ENCODE measurements at regions not wholly inside any gene's neighbourhood (a gene's known extent, or its start where the extent isn't known, plus 50 kb on each side); places are given as distances from the start of the nearest gene placed in this dataset.
"Not testable (repeated sequence)": the region's sequence is repeated elsewhere in the genome, so short reads cannot be mapped to it uniquely, and the experiment has no call there.

- ATAC-seq (no peak), DNase-seq (no peak)
- Mint-ChIP-seq H3K36me3 (ENCODE audit: low read depth) (no peaks in the 10 kb centered on the region), H3K27ac (no peak overlapping the region), H3K27me3 (no peaks in the 10 kb centered on the region), H3K4me3 (no peak overlapping the region), H3K9me3 (ENCODE audit: low read depth) (peaks cover 9% of the 10 kb centered on the region), H3K4me1 (no peaks in the 10 kb centered on the region)
- intact Hi-C loops (cut with DNase I, micrococcal nuclease), result no loop called here
- ChIA-PET POLR2A (no interaction called here), CTCF (no interaction called here)
Measured at GRCh38 chr2:117351396-117351795, 463.1 kb upstream of the DDX18 start.

- no peak for ATAC-seq
- no peaks in the 10 kb centered on the region for H3K36me3 Mint-ChIP-seq (ENCODE audit: low read depth)
- H3K27ac Mint-ChIP-seq, result no peak overlapping the region
- POLR2A ChIA-PET, result no interaction called here
- DNase-seq, result no peak
- CTCF ChIA-PET, result no interaction called here
- H3K4me3 Mint-ChIP-seq, result no peak overlapping the region
- peaks cover 9% of the 10 kb centered on the region for H3K9me3 Mint-ChIP-seq (ENCODE audit: low read depth)
- H3K4me1 Mint-ChIP-seq, result no peaks in the 10 kb centered on the region
- H3K27me3 Mint-ChIP-seq, result no peaks in the 10 kb centered on the region
- intact Hi-C loops (cut with DNase I, micrococcal nuclease), result no loop called here
Measured at GRCh38 chr2:117359266-117359914, 455.1 kb upstream of the DDX18 start.

GRCh38 chr2:117360586-117360985 lies 453.9 kb upstream of the DDX18 start:
- H3K4me3 Mint-ChIP-seq, result no peak overlapping the region
- no peak for DNase-seq
- H3K27ac Mint-ChIP-seq, result no peak overlapping the region

GRCh38 chr2:117378653-117379052 lies 435.8 kb upstream of the DDX18 start:
- Mint-ChIP-seq H3K36me3 (ENCODE audit: low read depth) (no peaks in the 10 kb centered on the region), H3K27ac (no peak overlapping the region), H3K4me1 (no peaks in the 10 kb centered on the region), H3K27me3 (no peaks in the 10 kb centered on the region), H3K4me3 (no peak overlapping the region), H3K9me3 (ENCODE audit: low read depth) (no peaks in the 10 kb centered on the region)
- CTCF ChIA-PET, result no interaction called here
- DNase-seq (no peak), ATAC-seq (no peak)
- POLR2A ChIA-PET, result no interaction called here
- intact Hi-C loops (cut with DNase I, micrococcal nuclease), result no loop called here

More at GRCh38 chr2:117360586-117360985, 453.9 kb upstream of the DDX18 start:
- POLR2A ChIA-PET, result no interaction called here
- intact Hi-C loops (cut with DNase I, micrococcal nuclease), result no loop called here
- Mint-ChIP-seq H3K36me3 (ENCODE audit: low read depth) (no peaks in the 10 kb centered on the region), H3K27me3 (no peaks in the 10 kb centered on the region), H3K4me1 (no peaks in the 10 kb centered on the region), H3K9me3 (ENCODE audit: low read depth) (peaks cover 12% of the 10 kb centered on the region)
- ATAC-seq, result no peak
- CTCF ChIA-PET, result no interaction called here

- intact Hi-C loops (cut with DNase I, micrococcal nuclease), result no loop called here
- Mint-ChIP-seq H3K4me1 (no peaks in the 10 kb centered on the region), H3K36me3 (ENCODE audit: low read depth) (no peaks in the 10 kb centered on the region), H3K4me3 (no peak overlapping the region), H3K27ac (no peak overlapping the region), H3K9me3 (ENCODE audit: low read depth) (no peaks in the 10 kb centered on the region), H3K27me3 (no peaks in the 10 kb centered on the region)
- ATAC-seq (no peak), DNase-seq (no peak)
- CTCF ChIA-PET, result interaction anchor here (1.9 kb wide), 1 partner anchor 11 kb away, joined by 7 read pairs; no protein-coding TSS in a partner anchor
- POLR2A ChIA-PET, result no interaction called here
Measured at GRCh38 chr2:117379928-117380327, 434.6 kb upstream of the DDX18 start.

GRCh38 chr2:117383997-117384396 lies 430.5 kb upstream of the DDX18 start:
- H3K27me3 Mint-ChIP-seq; H3K36me3 Mint-ChIP-seq (ENCODE audit: low read depth); H3K27ac Mint-ChIP-seq; POLR2A ChIA-PET; ATAC-seq; H3K9me3 Mint-ChIP-seq (ENCODE audit: low read depth); CTCF ChIA-PET; DNase-seq; H3K4me1 Mint-ChIP-seq; intact Hi-C loops (cut with DNase I, micrococcal nuclease); H3K4me3 Mint-ChIP-seq: not testable (repeated sequence)

GRCh38 chr2:117396161-117396560 lies 418.3 kb upstream of the DDX18 start:
- DNase-seq (no peak), ATAC-seq (no peak)
- Mint-ChIP-seq H3K9me3 (ENCODE audit: low read depth) (peaks cover 3% of the 10 kb centered on the region), H3K36me3 (ENCODE audit: low read depth) (no peaks in the 10 kb centered on the region), H3K27me3 (no peaks in the 10 kb centered on the region), H3K4me3 (no peak overlapping the region), H3K27ac (no peak overlapping the region), H3K4me1 (no peaks in the 10 kb centered on the region)
- CTCF ChIA-PET, result no interaction called here
- POLR2A ChIA-PET, result no interaction called here
- intact Hi-C loops (cut with DNase I, micrococcal nuclease), result no loop called here

- no peaks in the 10 kb centered on the region for H3K27me3 Mint-ChIP-seq
- intact Hi-C loops (cut with DNase I, micrococcal nuclease), result no loop called here
- no peak overlapping the region for H3K27ac Mint-ChIP-seq
- H3K4me1 Mint-ChIP-seq, result no peaks in the 10 kb centered on the region
- H3K36me3 Mint-ChIP-seq (ENCODE audit: low read depth), result no peaks in the 10 kb centered on the region
- peaks cover 3% of the 10 kb centered on the region for H3K9me3 Mint-ChIP-seq (ENCODE audit: low read depth)
- DNase-seq, result no peak
- no peak overlapping the region for H3K4me3 Mint-ChIP-seq
- ChIA-PET CTCF (no interaction called here), POLR2A (no interaction called here)
- no peak for ATAC-seq
Measured at GRCh38 chr2:117401582-117401981, 412.9 kb upstream of the DDX18 start.

- POLR2A ChIA-PET, result no interaction called here
- Mint-ChIP-seq H3K4me1 (no peaks in the 10 kb centered on the region), H3K4me3 (no peak overlapping the region), H3K27me3 (no peaks in the 10 kb centered on the region), H3K36me3 (ENCODE audit: low read depth) (no peaks in the 10 kb centered on the region), H3K9me3 (ENCODE audit: low read depth) (peaks cover 4% of the 10 kb centered on the region), H3K27ac (no peak overlapping the region)
- CTCF ChIA-PET, result no interaction called here
- intact Hi-C loops (cut with DNase I, micrococcal nuclease), result no loop called here
- no peak for ATAC-seq
- no peak for DNase-seq
Measured at GRCh38 chr2:117406443-117406842, 408.0 kb upstream of the DDX18 start.

GRCh38 chr2:117407746-117408145 lies 406.7 kb upstream of the DDX18 start:
- Mint-ChIP-seq H3K36me3 (ENCODE audit: low read depth) (no peaks in the 10 kb centered on the region), H3K9me3 (ENCODE audit: low read depth) (peaks cover 4% of the 10 kb centered on the region), H3K27ac (no peak overlapping the region), H3K27me3 (no peaks in the 10 kb centered on the region), H3K4me3 (no peak overlapping the region), H3K4me1 (no peaks in the 10 kb centered on the region)
- DNase-seq (no peak), ATAC-seq (no peak)
- POLR2A ChIA-PET, result no interaction called here
- CTCF ChIA-PET, result no interaction called here
- intact Hi-C loops (cut with DNase I, micrococcal nuclease), result no loop called here

GRCh38 chr2:117409443-117409842 lies 405.0 kb upstream of the DDX18 start:
- CTCF ChIA-PET, result no interaction called here
- H3K27me3 Mint-ChIP-seq, result no peaks in the 10 kb centered on the region
- no peak overlapping the region for H3K4me3 Mint-ChIP-seq
- H3K36me3 Mint-ChIP-seq (ENCODE audit: low read depth), result no peaks in the 10 kb centered on the region
- H3K27ac Mint-ChIP-seq, result no peak overlapping the region
- ATAC-seq (no peak), DNase-seq (no peak)
- no peaks in the 10 kb centered on the region for H3K4me1 Mint-ChIP-seq
- POLR2A ChIA-PET, result no interaction called here
- intact Hi-C loops (cut with DNase I, micrococcal nuclease), result no loop called here
- peaks cover 4% of the 10 kb centered on the region for H3K9me3 Mint-ChIP-seq (ENCODE audit: low read depth)

GRCh38 chr2:117411983-117412382 lies 402.5 kb upstream of the DDX18 start:
- ChIA-PET POLR2A (no interaction called here), CTCF (no interaction called here)
- Mint-ChIP-seq H3K27ac (no peak overlapping the region), H3K27me3 (no peaks in the 10 kb centered on the region), H3K9me3 (ENCODE audit: low read depth) (peaks cover 6% of the 10 kb centered on the region), H3K36me3 (ENCODE audit: low read depth) (no peaks in the 10 kb centered on the region), H3K4me3 (no peak overlapping the region), H3K4me1 (no peaks in the 10 kb centered on the region)
- DNase-seq (no peak), ATAC-seq (no peak)
- intact Hi-C loops (cut with DNase I, micrococcal nuclease), result no loop called here

- CTCF ChIA-PET, result no interaction called here
- Mint-ChIP-seq H3K36me3 (ENCODE audit: low read depth) (no peaks in the 10 kb centered on the region), H3K27me3 (no peaks in the 10 kb centered on the region), H3K27ac (no peak overlapping the region), H3K4me3 (no peak overlapping the region), H3K9me3 (ENCODE audit: low read depth) (no peaks in the 10 kb centered on the region), H3K4me1 (no peaks in the 10 kb centered on the region)
- intact Hi-C loops (cut with DNase I, micrococcal nuclease), result no loop called here
- no peak for ATAC-seq
- POLR2A ChIA-PET, result no interaction called here
- no peak for DNase-seq
Measured at GRCh38 chr2:117432746-117433145, 381.7 kb upstream of the DDX18 start.

Measured in activated CD4-positive, alpha-beta T cell treated with anti-CD3 and anti-CD28 coated beads for 36 hours (primary cell).